ENCODE measurements at regions not wholly inside any gene's neighbourhood (a gene's known extent, or its start where the extent isn't known, plus 50 kb on each side); places are given as distances from the start of the nearest gene placed in this dataset.

- TF ChIP-seq EZH2 (IDR thresholded peaks at IDR 0.05): no peak
- TF ChIP-seq POLR2AphosphoS5 (IDR thresholded peaks at IDR 0.05; ENCODE audit: borderline replicate concordance, low read depth, low read length): no peak
Observed at GRCh38 chr3:190926619-190927018, 64.1 kb upstream of the GMNC start.

Data from SK-N-MC (cell line).